ENCODE measurements at regions not wholly inside any gene's neighbourhood (a gene's known extent, or its start where the extent isn't known, plus 50 kb on each side); places are given as distances from the start of the nearest gene placed in this dataset.
"Not testable (repeated sequence)": the region's sequence is repeated elsewhere in the genome, so short reads cannot be mapped to it uniquely, and the experiment has no call there.

- Histone ChIP-seq H3K4me3 (ENCODE audit: low read depth, low read length) (no peak overlapping the region), H3K27me3 (ENCODE audit: control insufficient read depth, insufficient read depth, low read length) (no peaks in the 10 kb centered on the region), H3K36me3 (ENCODE audit: control insufficient read depth, insufficient read depth, low read length) (no peaks in the 10 kb centered on the region)
- DNase-seq (ENCODE audit: low read depth): no peak
- TF ChIP-seq CTCF (IDR thresholded peaks at IDR 0.05; ENCODE audit: insufficient read depth, low read length, severe bottlenecking): no peak
- FAIRE-seq: no peak
Observed at GRCh38 chrX:128634754-128635153, 582.6 kb upstream of the ACTRT1 start.

- Histone ChIP-seq H3K36me3 (ENCODE audit: control insufficient read depth, insufficient read depth, low read length) (no peaks in the 10 kb centered on the region), H3K4me3 (ENCODE audit: low read depth, low read length) (no peak overlapping the region), H3K27me3 (ENCODE audit: control insufficient read depth, insufficient read depth, low read length) (no peaks in the 10 kb centered on the region)
- FAIRE-seq: no peak
- DNase-seq (ENCODE audit: low read depth): no peak
- no peak for TF ChIP-seq CTCF (IDR thresholded peaks at IDR 0.05; ENCODE audit: insufficient read depth, low read length, severe bottlenecking)
Observed at GRCh38 chrX:128623361-128623760, 571.2 kb upstream of the ACTRT1 start.

GRCh38 chrX:128622296-128622695, 570.1 kb upstream of the ACTRT1 start:
- Histone ChIP-seq H3K4me3 (ENCODE audit: low read depth, low read length) (no peak overlapping the region), H3K27me3 (ENCODE audit: control insufficient read depth, insufficient read depth, low read length) (no peaks in the 10 kb centered on the region), H3K36me3 (ENCODE audit: control insufficient read depth, insufficient read depth, low read length) (no peaks in the 10 kb centered on the region)
- TF ChIP-seq CTCF (IDR thresholded peaks at IDR 0.05; ENCODE audit: insufficient read depth, low read length, severe bottlenecking): no peak
- FAIRE-seq (no peak), DNase-seq (ENCODE audit: low read depth) (no peak)

GRCh38 chrX:128619490-128619889, 567.3 kb upstream of the ACTRT1 start:
- Histone ChIP-seq H3K4me3 (ENCODE audit: low read depth, low read length) (no peak overlapping the region), H3K36me3 (ENCODE audit: control insufficient read depth, insufficient read depth, low read length) (no peaks in the 10 kb centered on the region), H3K27me3 (ENCODE audit: control insufficient read depth, insufficient read depth, low read length) (no peaks in the 10 kb centered on the region)
- TF ChIP-seq CTCF (IDR thresholded peaks at IDR 0.05; ENCODE audit: insufficient read depth, low read length, severe bottlenecking): no peak
- FAIRE-seq (no peak), DNase-seq (ENCODE audit: low read depth) (no peak)

GRCh38 chrX:128616933-128617332, 564.7 kb upstream of the ACTRT1 start:
- Histone ChIP-seq H3K36me3 (ENCODE audit: control insufficient read depth, insufficient read depth, low read length) (no peaks in the 10 kb centered on the region), H3K4me3 (ENCODE audit: low read depth, low read length) (no peak overlapping the region), H3K27me3 (ENCODE audit: control insufficient read depth, insufficient read depth, low read length) (no peaks in the 10 kb centered on the region)
- FAIRE-seq: no peak
- peak; percentile 38 for DNase-seq (ENCODE audit: low read depth)
- TF ChIP-seq CTCF (IDR thresholded peaks at IDR 0.05; ENCODE audit: insufficient read depth, low read length, severe bottlenecking): no peak

GRCh38 chrX:128606817-128607216, 554.6 kb upstream of the ACTRT1 start:
- H3K4me3 ChIP-seq (ENCODE audit: low read depth, low read length); DNase-seq (ENCODE audit: low read depth); FAIRE-seq; H3K27me3 ChIP-seq (ENCODE audit: control insufficient read depth, insufficient read depth, low read length); H3K36me3 ChIP-seq (ENCODE audit: control insufficient read depth, insufficient read depth, low read length): not testable (repeated sequence)

GRCh38 chrX:128606357-128606756, 554.2 kb upstream of the ACTRT1 start:
- not testable (repeated sequence) for H3K27me3 ChIP-seq (ENCODE audit: control insufficient read depth, insufficient read depth, low read length); H3K36me3 ChIP-seq (ENCODE audit: control insufficient read depth, insufficient read depth, low read length); H3K4me3 ChIP-seq (ENCODE audit: low read depth, low read length); FAIRE-seq; DNase-seq (ENCODE audit: low read depth)

Measured in bronchial epithelial cell (primary cell).